Parathyroid adenoma (tissue), 2 donors: ENCODE measurements at regions not wholly inside any gene's neighbourhood (a gene's known extent, or its start where the extent isn't known, plus 50 kb on each side); places are given as distances from the start of the nearest gene placed in this dataset.

ENCODE experiments used
- H2AFZ ChIP-seq: fragments of 300-600 bp; sonication (generic); one replicate; pipeline ENCODE4 v1.7.0; 2017; ENCODE audit warnings: antibody characterized with exemption, mild to moderate bottlenecking
- H3K27ac ChIP-seq: fragments of 300-600 bp; sonication (generic); one replicate; pipeline ENCODE4 v1.7.0; 2017
- H3K27me3 ChIP-seq: fragments of 300-600 bp; sonication (generic); one replicate; pipeline ENCODE4 v1.7.0; 2017; ENCODE audit warnings: low read length; ENCODE audit not compliant: control insufficient read depth, insufficient read depth
- H3K36me3 ChIP-seq: fragments of 300-600 bp; sonication (generic); one replicate; pipeline ENCODE4 v1.7.0; 2017; ENCODE audit warnings: low read length; ENCODE audit not compliant: control insufficient read depth, insufficient read depth
- H3K4me1 ChIP-seq: fragments of 300-600 bp; sonication (generic); one replicate; pipeline ENCODE4 v1.7.0; 2017; ENCODE audit warnings: control low read depth
- H3K4me2 ChIP-seq: fragments of 300-600 bp; sonication (generic); one replicate; pipeline ENCODE4 v1.7.0; 2017; ENCODE audit warnings: low read length
- H3K4me3 ChIP-seq: fragments of 300-600 bp; sonication (generic); one replicate; pipeline ENCODE4 v1.7.0; 2017; ENCODE audit warnings: low read depth, low read length
- H3K79me2 ChIP-seq: fragments of 300-600 bp; sonication (generic); one replicate; pipeline ENCODE4 v1.7.0; 2017; ENCODE audit warnings: control low read depth
- H3K9ac ChIP-seq: fragments of 300-600 bp; sonication (generic); one replicate; pipeline ENCODE4 v1.7.0; 2017; ENCODE audit warnings: mild to moderate bottlenecking
- H3K9me3 ChIP-seq: fragments of 300-600 bp; sonication (generic); one replicate; pipeline ENCODE4 v1.7.0; 2017; ENCODE audit warnings: low read length; ENCODE audit not compliant: control insufficient read depth
- TF ChIP-seq, protein P1 (sequence below): fragments of 300-600 bp; sonication (generic); IDR thresholded peaks from one replicate; pipeline ENCODE4 v1.7.0; 2017; ENCODE audit warnings: antibody characterized with exemption, mild to moderate bottlenecking
- donor health status: primary hyperparathyroidism.

DNA sequence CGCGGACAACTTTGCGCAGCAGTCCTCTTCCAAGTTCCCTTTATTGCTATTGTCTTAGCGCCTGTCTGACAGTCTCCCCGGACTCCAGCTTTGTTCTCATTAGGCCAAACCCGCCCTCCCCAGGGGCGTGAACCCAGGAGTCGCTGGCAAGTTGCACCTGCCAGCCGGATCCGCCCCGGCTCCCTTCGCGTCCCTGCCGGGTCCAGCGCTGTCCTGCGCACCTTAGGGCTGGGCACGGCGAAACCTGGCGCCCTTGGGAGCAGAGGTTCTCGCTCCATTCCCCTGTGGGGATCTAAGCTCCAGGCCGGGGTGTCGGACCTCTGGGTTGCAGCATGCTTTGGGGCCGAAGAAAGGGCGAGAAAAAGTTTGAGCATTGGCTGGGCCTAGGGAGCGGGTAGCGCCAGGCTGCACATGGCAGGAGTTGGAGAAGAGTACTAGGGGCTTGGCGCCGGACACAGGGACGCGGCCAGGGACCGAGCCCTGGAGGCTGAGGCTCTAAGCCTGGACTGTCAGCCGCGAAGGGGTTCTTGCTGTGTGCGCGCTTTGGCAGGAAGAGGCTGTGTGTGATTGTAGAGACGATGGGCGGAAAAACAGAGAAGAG is 335.1 kb upstream of the THRB start:
- no peak overlapping the region for H3K9ac ChIP-seq
- no peaks in the 10 kb centered on the region for H3K27me3 ChIP-seq
- no peak overlapping the region for H3K27ac ChIP-seq

GRCh38 chr3:24830230-24831152 is 335.8 kb upstream of the THRB start:
- H3K4me2 ChIP-seq, result peak overlapping the region; percentile 77
- H3K36me3 ChIP-seq, result no peaks in the 10 kb centered on the region
- no peaks in the 10 kb centered on the region for H3K9me3 ChIP-seq
- H3K79me2 ChIP-seq, result no peaks in the 10 kb centered on the region
- TF ChIP-seq, protein P1, sequence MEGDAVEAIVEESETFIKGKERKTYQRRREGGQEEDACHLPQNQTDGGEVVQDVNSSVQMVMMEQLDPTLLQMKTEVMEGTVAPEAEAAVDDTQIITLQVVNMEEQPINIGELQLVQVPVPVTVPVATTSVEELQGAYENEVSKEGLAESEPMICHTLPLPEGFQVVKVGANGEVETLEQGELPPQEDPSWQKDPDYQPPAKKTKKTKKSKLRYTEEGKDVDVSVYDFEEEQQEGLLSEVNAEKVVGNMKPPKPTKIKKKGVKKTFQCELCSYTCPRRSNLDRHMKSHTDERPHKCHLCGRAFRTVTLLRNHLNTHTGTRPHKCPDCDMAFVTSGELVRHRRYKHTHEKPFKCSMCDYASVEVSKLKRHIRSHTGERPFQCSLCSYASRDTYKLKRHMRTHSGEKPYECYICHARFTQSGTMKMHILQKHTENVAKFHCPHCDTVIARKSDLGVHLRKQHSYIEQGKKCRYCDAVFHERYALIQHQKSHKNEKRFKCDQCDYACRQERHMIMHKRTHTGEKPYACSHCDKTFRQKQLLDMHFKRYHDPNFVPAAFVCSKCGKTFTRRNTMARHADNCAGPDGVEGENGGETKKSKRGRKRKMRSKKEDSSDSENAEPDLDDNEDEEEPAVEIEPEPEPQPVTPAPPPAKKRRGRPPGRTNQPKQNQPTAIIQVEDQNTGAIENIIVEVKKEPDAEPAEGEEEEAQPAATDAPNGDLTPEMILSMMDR, result no peak
- H2AFZ ChIP-seq, result peak overlapping the region; percentile 35
- H3K27ac ChIP-seq, result no peak overlapping the region
- H3K4me3 ChIP-seq, result peak overlapping the region; percentile 48
- H3K9ac ChIP-seq, result no peak overlapping the region
- no peaks in the 10 kb centered on the region for H3K4me1 ChIP-seq
- no peaks in the 10 kb centered on the region for H3K27me3 ChIP-seq

More for the DNA sequence above, 335.1 kb upstream of the THRB start:
- Histone ChIP-seq H3K4me3 (peak overlapping the region; percentile 48), H3K4me2 (peak overlapping the region; percentile 77), H2AFZ (peak overlapping the region; percentile 25), H3K79me2 (no peaks in the 10 kb centered on the region), H3K9me3 (no peaks in the 10 kb centered on the region), H3K4me1 (no peaks in the 10 kb centered on the region), H3K36me3 (no peaks in the 10 kb centered on the region)
- TF ChIP-seq, protein P1, result no peak

GRCh38 chr3:24831221-24831620 is 336.6 kb upstream of the THRB start:
- TF ChIP-seq, protein P1, result no peak
- Histone ChIP-seq H3K79me2 (no peaks in the 10 kb centered on the region), H3K9ac (no peak overlapping the region), H3K36me3 (no peaks in the 10 kb centered on the region), H3K27ac (no peak overlapping the region), H3K27me3 (no peaks in the 10 kb centered on the region), H2AFZ (no peak overlapping the region), H3K4me2 (no peak overlapping the region), H3K4me3 (no peak overlapping the region), H3K9me3 (no peaks in the 10 kb centered on the region), H3K4me1 (no peaks in the 10 kb centered on the region)

GRCh38 chr3:24832891-24833290 is 338.2 kb upstream of the THRB start:
- H3K36me3 ChIP-seq, result no peaks in the 10 kb centered on the region
- TF ChIP-seq, protein P1, result no peak
- no peaks in the 10 kb centered on the region for H3K9me3 ChIP-seq
- no peak overlapping the region for H3K27ac ChIP-seq
- no peak overlapping the region for H3K4me2 ChIP-seq
- no peaks in the 10 kb centered on the region for H3K4me1 ChIP-seq
- H2AFZ ChIP-seq, result no peak overlapping the region
- no peaks in the 10 kb centered on the region for H3K79me2 ChIP-seq
- no peak overlapping the region for H3K9ac ChIP-seq
- no peaks in the 10 kb centered on the region for H3K27me3 ChIP-seq
- no peak overlapping the region for H3K4me3 ChIP-seq
